ENCODE measurements at regions not wholly inside any gene's neighbourhood (a gene's known extent, or its start where the extent isn't known, plus 50 kb on each side); places are given as distances from the start of the nearest gene placed in this dataset.

DNA sequence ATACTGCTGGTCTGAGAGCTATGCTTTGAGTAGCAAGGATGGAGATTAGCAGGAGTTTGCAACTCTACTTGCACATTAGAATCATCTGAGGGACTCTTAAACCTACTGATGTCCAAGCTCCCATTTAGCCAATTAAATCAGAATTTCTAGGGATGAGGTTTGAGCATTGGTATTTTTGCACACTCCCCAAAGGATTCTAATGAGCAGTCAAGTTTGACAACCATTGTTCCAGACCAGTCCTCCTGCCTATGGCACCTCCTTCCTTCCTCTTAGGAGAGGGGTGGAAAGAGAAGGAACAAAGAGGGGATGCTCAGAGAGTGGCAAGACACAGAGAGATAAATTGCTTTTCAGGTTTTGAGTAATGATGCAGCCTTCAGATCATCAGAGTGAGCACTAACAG is 275.5 kb upstream of the ROPN1 start:
- DNase-seq, result no peak
- no peaks in the 10 kb centered on the region for H3K27me3 ChIP-seq
- H3K4me1 ChIP-seq, result peaks cover 0 to 35% (median 4%) of the 10 kb centered on the region in 4 donors
- H3K4me3 ChIP-seq, result no peak overlapping the region
- H3K36me3 ChIP-seq, result no peaks in the 10 kb centered on the region
- no peak overlapping the region for H3K27ac ChIP-seq
- no peaks in the 10 kb centered on the region for H3K9me3 ChIP-seq
- intact Hi-C loops (cut with DNase I; ENCODE audit: low total_unique reads), result no loop called here
- no peak for TF ChIP-seq EP300 (IDR thresholded peaks at IDR 0.05)
- TF ChIP-seq, protein P1, sequence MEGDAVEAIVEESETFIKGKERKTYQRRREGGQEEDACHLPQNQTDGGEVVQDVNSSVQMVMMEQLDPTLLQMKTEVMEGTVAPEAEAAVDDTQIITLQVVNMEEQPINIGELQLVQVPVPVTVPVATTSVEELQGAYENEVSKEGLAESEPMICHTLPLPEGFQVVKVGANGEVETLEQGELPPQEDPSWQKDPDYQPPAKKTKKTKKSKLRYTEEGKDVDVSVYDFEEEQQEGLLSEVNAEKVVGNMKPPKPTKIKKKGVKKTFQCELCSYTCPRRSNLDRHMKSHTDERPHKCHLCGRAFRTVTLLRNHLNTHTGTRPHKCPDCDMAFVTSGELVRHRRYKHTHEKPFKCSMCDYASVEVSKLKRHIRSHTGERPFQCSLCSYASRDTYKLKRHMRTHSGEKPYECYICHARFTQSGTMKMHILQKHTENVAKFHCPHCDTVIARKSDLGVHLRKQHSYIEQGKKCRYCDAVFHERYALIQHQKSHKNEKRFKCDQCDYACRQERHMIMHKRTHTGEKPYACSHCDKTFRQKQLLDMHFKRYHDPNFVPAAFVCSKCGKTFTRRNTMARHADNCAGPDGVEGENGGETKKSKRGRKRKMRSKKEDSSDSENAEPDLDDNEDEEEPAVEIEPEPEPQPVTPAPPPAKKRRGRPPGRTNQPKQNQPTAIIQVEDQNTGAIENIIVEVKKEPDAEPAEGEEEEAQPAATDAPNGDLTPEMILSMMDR (IDR thresholded peaks at IDR 0.05), result no peak
- no peak for TF ChIP-seq POLR2A (IDR thresholded peaks at IDR 0.05)
- TF ChIP-seq POLR2AphosphoS5 (IDR thresholded peaks at IDR 0.05), result no peak

DNA sequence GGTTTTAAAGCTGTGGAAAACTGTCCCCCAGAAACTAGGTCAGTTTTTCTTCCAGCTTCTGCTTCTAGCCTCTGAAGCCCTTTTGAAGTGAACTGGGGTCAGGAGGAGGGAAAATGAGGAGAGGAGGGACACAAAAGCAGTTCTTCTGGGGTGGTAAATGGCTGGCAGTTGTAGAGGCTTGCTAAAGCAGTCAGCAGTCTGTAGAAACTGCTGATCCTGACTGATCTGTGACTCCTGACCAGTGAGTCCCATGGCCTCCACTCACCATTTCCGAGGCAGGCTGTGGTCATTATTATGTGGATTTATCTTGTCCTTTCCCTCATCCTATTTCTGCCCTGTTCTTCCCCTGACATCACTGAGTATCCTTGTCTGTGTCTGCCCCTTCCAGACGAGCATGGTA is 276.4 kb upstream of the ROPN1 start:
- no peaks in the 10 kb centered on the region for H3K27me3 ChIP-seq
- TF ChIP-seq POLR2AphosphoS5 (IDR thresholded peaks at IDR 0.05) (no peak), EP300 (IDR thresholded peaks at IDR 0.05) (no peak), POLR2A (IDR thresholded peaks at IDR 0.05) (no peak)
- TF ChIP-seq, protein P1 (IDR thresholded peaks at IDR 0.05), result no peak
- H3K27ac ChIP-seq, result peak overlapping the region in 2 of 5 donors; percentile 6 to 81
- no peak overlapping the region for H3K4me3 ChIP-seq
- no peaks in the 10 kb centered on the region for H3K36me3 ChIP-seq
- 59 to 74% (median 63%) methylated on average over 2 of the region's 2 CpGs for WGBS, 5 donors
- intact Hi-C loops (cut with DNase I; ENCODE audit: low total_unique reads), result no loop called here
- no peak for DNase-seq
- H3K9me3 ChIP-seq, result no peaks in the 10 kb centered on the region
- H3K4me1 ChIP-seq, result peaks cover 0 to 41% (median 4%) of the 10 kb centered on the region in 4 donors

DNA sequence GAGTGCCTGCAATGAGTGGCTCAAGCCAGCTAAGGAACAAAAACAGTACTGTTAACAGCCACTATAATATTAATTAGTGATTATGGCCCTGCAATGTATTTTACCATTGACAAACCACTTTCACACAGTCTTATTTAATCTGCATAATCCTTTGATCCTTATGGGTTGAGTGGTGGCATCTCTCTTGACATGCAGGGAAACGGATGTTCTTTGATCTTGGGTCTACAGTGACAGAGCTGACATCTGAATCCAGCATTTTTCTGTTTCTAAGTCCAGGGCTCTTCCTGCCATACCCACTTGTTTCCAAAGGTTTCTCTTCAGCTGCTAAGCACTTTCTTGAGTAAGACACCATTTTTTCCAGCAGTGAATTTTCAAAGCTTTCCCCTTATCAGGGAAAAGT is 277.7 kb upstream of the ROPN1 start:
- peak overlapping the region in 1 of 5 donors; percentile 81 for H3K27ac ChIP-seq
- 33 to 59% (median 50%) methylated on average over 1 of the region's 1 CpG for WGBS, 5 donors
- intact Hi-C loops (cut with DNase I; ENCODE audit: low total_unique reads), result no loop called here

GRCh38 chr3:124272605-124273151 is 280.8 kb upstream of the ROPN1 start:
- no peaks in the 10 kb centered on the region for H3K36me3 ChIP-seq
- 53 to 65% (median 62%) methylated on average over 6 of the region's 6 CpGs for WGBS, 5 donors
- H3K27ac ChIP-seq, result peak overlapping the region in 4 of 5 donors; percentile 70 to 81 (median 75)

More for the DNA sequence above, 277.7 kb upstream of the ROPN1 start:
- H3K4me1 ChIP-seq, result peaks cover 0 to 49% (median 6%) of the 10 kb centered on the region in 4 donors
- no peaks in the 10 kb centered on the region for H3K36me3 ChIP-seq
- H3K9me3 ChIP-seq, result no peaks in the 10 kb centered on the region
- no peaks in the 10 kb centered on the region for H3K27me3 ChIP-seq
- H3K4me3 ChIP-seq, result no peak overlapping the region
- TF ChIP-seq, protein P1 (IDR thresholded peaks at IDR 0.05), result no peak
- TF ChIP-seq POLR2AphosphoS5 (IDR thresholded peaks at IDR 0.05), result no peak
- no peak for DNase-seq

More at GRCh38 chr3:124272605-124273151, 280.8 kb upstream of the ROPN1 start:
- DNase-seq, result no peak
- H3K27me3 ChIP-seq, result no peaks in the 10 kb centered on the region
- peaks cover 0 to 65% (median 15%) of the 10 kb centered on the region in 4 donors for H3K4me1 ChIP-seq
- no peaks in the 10 kb centered on the region for H3K9me3 ChIP-seq
- no peak overlapping the region for H3K4me3 ChIP-seq
- intact Hi-C loops (cut with DNase I; ENCODE audit: low total_unique reads), result no loop called here
- TF ChIP-seq POLR2AphosphoS5 (IDR thresholded peaks at IDR 0.05) (peak in 2 of 3 donors; percentile 14 to 54), EP300 (IDR thresholded peaks at IDR 0.05) (peak; percentile 13), POLR2A (IDR thresholded peaks at IDR 0.05) (no peak)
- TF ChIP-seq, protein P1 (IDR thresholded peaks at IDR 0.05), result no peak

Data from stomach (tissue), 8 donors.